ENCODE measurements at regions not wholly inside any gene's neighbourhood (a gene's known extent, or its start where the extent isn't known, plus 50 kb on each side); places are given as distances from the start of the nearest gene placed in this dataset.

- intact Hi-C loops (cut with DNase I) = no loop called here
- Histone ChIP-seq H3K4me1 (no peaks in the 10 kb centered on the region), H3K4me3 (no peak overlapping the region), H3K36me3 (no peaks in the 10 kb centered on the region), H3K9me3 (peaks cover 0 to 2% (median 1%) of the 10 kb centered on the region in 4 donors), H3K27ac (no peak overlapping the region), H3K27me3 (no peaks in the 10 kb centered on the region)
- WGBS, 2 donors = 91 to 92% methylated on average over 6 of the region's 6 CpGs
- DNase-seq = no peak
- TF ChIP-seq EP300 (IDR thresholded peaks at IDR 0.05) = no peak
- no peak for TF ChIP-seq POLR2A (IDR thresholded peaks at IDR 0.05)
- TF ChIP-seq CTCF (IDR thresholded peaks at IDR 0.05) = no peak
- TF ChIP-seq POLR2AphosphoS5 (IDR thresholded peaks at IDR 0.05) = no peak
These were observed 1113.5 kb upstream of the AUTS2 start for GRCh38 chr7:68484731-68485130.

- Histone ChIP-seq H3K9me3 (peaks cover 0 to 2% (median 1%) of the 10 kb centered on the region in 4 donors), H3K27ac (no peak overlapping the region), H3K4me3 (no peak overlapping the region), H3K27me3 (no peaks in the 10 kb centered on the region), H3K36me3 (no peaks in the 10 kb centered on the region), H3K4me1 (no peaks in the 10 kb centered on the region)
- WGBS, 2 donors = 65 to 66% methylated on average over 2 of the region's 2 CpGs
- intact Hi-C loops (cut with DNase I) = no loop called here
- no peak for DNase-seq
- TF ChIP-seq POLR2AphosphoS5 (IDR thresholded peaks at IDR 0.05) = no peak
- TF ChIP-seq POLR2A (IDR thresholded peaks at IDR 0.05) = no peak
These were observed 1112.9 kb upstream of the AUTS2 start for GRCh38 chr7:68485253-68485917.

- H3K27me3 ChIP-seq = no peaks in the 10 kb centered on the region
- no peaks in the 10 kb centered on the region for H3K36me3 ChIP-seq
- H3K4me1 ChIP-seq = no peaks in the 10 kb centered on the region
- intact Hi-C loops (cut with DNase I) = no loop called here
- no peak overlapping the region for H3K27ac ChIP-seq
- H3K9me3 ChIP-seq = peaks cover 0 to 2% (median 1%) of the 10 kb centered on the region in 4 donors
- DNase-seq = no peak
- 67 to 73% methylated on average over 8 of the region's 8 CpGs for WGBS, 2 donors
- TF ChIP-seq POLR2AphosphoS5 (IDR thresholded peaks at IDR 0.05) (no peak), EP300 (IDR thresholded peaks at IDR 0.05) (no peak), CTCF (IDR thresholded peaks at IDR 0.05) (no peak), POLR2A (IDR thresholded peaks at IDR 0.05) (no peak)
- no peak overlapping the region for H3K4me3 ChIP-seq
These were observed 1109.8 kb upstream of the AUTS2 start for GRCh38 chr7:68488341-68489060.

GRCh38 chr7:68491523-68492358 is 1106.5 kb upstream of the AUTS2 start:
- 85 to 87% methylated on average over 2 of the region's 2 CpGs for WGBS, 2 donors
- intact Hi-C loops (cut with DNase I) = no loop called here
- H3K27ac ChIP-seq = no peak overlapping the region
- H3K4me3 ChIP-seq = no peak overlapping the region
- H3K4me1 ChIP-seq = no peaks in the 10 kb centered on the region
- no peaks in the 10 kb centered on the region for H3K36me3 ChIP-seq
- TF ChIP-seq CTCF (IDR thresholded peaks at IDR 0.05) (no peak), POLR2A (IDR thresholded peaks at IDR 0.05) (no peak), EP300 (IDR thresholded peaks at IDR 0.05) (no peak), POLR2AphosphoS5 (IDR thresholded peaks at IDR 0.05) (no peak)
- no peaks in the 10 kb centered on the region for H3K27me3 ChIP-seq
- no peak for DNase-seq
- H3K9me3 ChIP-seq = peaks cover 0 to 4% (median 1%) of the 10 kb centered on the region in 4 donors

- Histone ChIP-seq H3K4me3 (no peak overlapping the region), H3K9me3 (peaks cover 0 to 6% (median 1%) of the 10 kb centered on the region in 4 donors), H3K4me1 (no peaks in the 10 kb centered on the region), H3K27me3 (no peaks in the 10 kb centered on the region), H3K27ac (no peak overlapping the region), H3K36me3 (no peaks in the 10 kb centered on the region)
- 89 to 91% methylated on average over 1 of the region's 1 CpG for WGBS, 2 donors
- DNase-seq = no peak
- intact Hi-C loops (cut with DNase I) = no loop called here
- no peak for TF ChIP-seq EP300 (IDR thresholded peaks at IDR 0.05)
- TF ChIP-seq POLR2AphosphoS5 (IDR thresholded peaks at IDR 0.05) = no peak
- TF ChIP-seq POLR2A (IDR thresholded peaks at IDR 0.05) = no peak
- TF ChIP-seq CTCF (IDR thresholded peaks at IDR 0.05) = no peak
These were observed 1106.0 kb upstream of the AUTS2 start for GRCh38 chr7:68492359-68492690.
